ENCODE measurements at regions not wholly inside any gene's neighbourhood (a gene's known extent, or its start where the extent isn't known, plus 50 kb on each side); places are given as distances from the start of the nearest gene placed in this dataset.

GRCh38 chr10:31625566-31625965 is 303.1 kb downstream of the ARHGAP12 start:
- Histone ChIP-seq H3K4me1 (ENCODE audit: control insufficient read depth in 5 of 5, insufficient read depth in 5 of 5, low read length in 5 of 5) (peaks cover 0 to 21% (median 16%) of the 10 kb centered on the region in 5 donors), H3K36me3 (ENCODE audit: control insufficient read depth in 5 of 5, insufficient read depth in 5 of 5, low read length in 5 of 5) (no peaks in the 10 kb centered on the region), H3K27ac (ENCODE audit: low read depth, low read length) (no peak overlapping the region), H3K9me3 (ENCODE audit: control insufficient read depth in 5 of 5, low read length in 5 of 5) (peaks cover 0 to 5% (median 2%) of the 10 kb centered on the region in 5 donors), H3K4me3 (ENCODE audit: low read depth in 1 of 5, low read length in 5 of 5) (no peak overlapping the region), H3K9ac (ENCODE audit: low read length in 5 of 5) (no peak overlapping the region), H3K27me3 (ENCODE audit: control insufficient read depth in 5 of 5, insufficient read depth in 4 of 5, low read length in 5 of 5) (no peaks in the 10 kb centered on the region)

GRCh38 chr10:31624611-31625010 is 304.0 kb downstream of the ARHGAP12 start:
- no peaks in the 10 kb centered on the region for H3K27me3 ChIP-seq (ENCODE audit: control insufficient read depth in 5 of 5, insufficient read depth in 4 of 5, low read length in 5 of 5)
- peaks cover 2 to 31% (median 25%) of the 10 kb centered on the region in 5 donors for H3K4me1 ChIP-seq (ENCODE audit: control insufficient read depth in 5 of 5, insufficient read depth in 5 of 5, low read length in 5 of 5)
- no peak overlapping the region for H3K4me3 ChIP-seq (ENCODE audit: low read depth in 1 of 5, low read length in 5 of 5)
- H3K27ac ChIP-seq (ENCODE audit: low read depth, low read length), result no peak overlapping the region
- no peaks in the 10 kb centered on the region for H3K36me3 ChIP-seq (ENCODE audit: control insufficient read depth in 5 of 5, insufficient read depth in 5 of 5, low read length in 5 of 5)
- no peak overlapping the region for H3K9ac ChIP-seq (ENCODE audit: low read length in 5 of 5)
- peaks cover 0 to 5% (median 2%) of the 10 kb centered on the region in 5 donors for H3K9me3 ChIP-seq (ENCODE audit: control insufficient read depth in 5 of 5, low read length in 5 of 5)

GRCh38 chr10:31623947-31624346 is 304.7 kb downstream of the ARHGAP12 start:
- Histone ChIP-seq H3K27ac (ENCODE audit: low read depth, low read length) (peak overlapping the region; percentile 45), H3K4me3 (ENCODE audit: low read depth in 1 of 5, low read length in 5 of 5) (no peak overlapping the region), H3K9me3 (ENCODE audit: control insufficient read depth in 5 of 5, low read length in 5 of 5) (peaks cover 0 to 5% (median 2%) of the 10 kb centered on the region in 5 donors), H3K27me3 (ENCODE audit: control insufficient read depth in 5 of 5, insufficient read depth in 4 of 5, low read length in 5 of 5) (no peaks in the 10 kb centered on the region), H3K9ac (ENCODE audit: low read length in 5 of 5) (no peak overlapping the region), H3K4me1 (ENCODE audit: control insufficient read depth in 5 of 5, insufficient read depth in 5 of 5, low read length in 5 of 5) (peaks cover 8 to 38% (median 32%) of the 10 kb centered on the region in 5 donors), H3K36me3 (ENCODE audit: control insufficient read depth in 5 of 5, insufficient read depth in 5 of 5, low read length in 5 of 5) (no peaks in the 10 kb centered on the region)

- H3K4me1 ChIP-seq (ENCODE audit: control insufficient read depth in 5 of 5, insufficient read depth in 5 of 5, low read length in 5 of 5), result peaks cover 8 to 42% (median 37%) of the 10 kb centered on the region in 5 donors
- H3K9ac ChIP-seq (ENCODE audit: low read length in 5 of 5), result no peak overlapping the region
- H3K27me3 ChIP-seq (ENCODE audit: control insufficient read depth in 5 of 5, insufficient read depth in 4 of 5, low read length in 5 of 5), result no peaks in the 10 kb centered on the region
- peaks cover 0 to 5% (median 2%) of the 10 kb centered on the region in 5 donors for H3K9me3 ChIP-seq (ENCODE audit: control insufficient read depth in 5 of 5, low read length in 5 of 5)
- no peaks in the 10 kb centered on the region for H3K36me3 ChIP-seq (ENCODE audit: control insufficient read depth in 5 of 5, insufficient read depth in 5 of 5, low read length in 5 of 5)
- peak overlapping the region; percentile 45 for H3K27ac ChIP-seq (ENCODE audit: low read depth, low read length)
- H3K4me3 ChIP-seq (ENCODE audit: low read depth in 1 of 5, low read length in 5 of 5), result no peak overlapping the region
Measured at GRCh38 chr10:31623466-31623865, 304.4 kb downstream of the ZEB1 start.

GRCh38 chr10:31622978-31623377 is 304.0 kb downstream of the ZEB1 start:
- peaks cover 0 to 5% (median 2%) of the 10 kb centered on the region in 5 donors for H3K9me3 ChIP-seq (ENCODE audit: control insufficient read depth in 5 of 5, low read length in 5 of 5)
- no peak overlapping the region for H3K4me3 ChIP-seq (ENCODE audit: low read depth in 1 of 5, low read length in 5 of 5)
- H3K36me3 ChIP-seq (ENCODE audit: control insufficient read depth in 5 of 5, insufficient read depth in 5 of 5, low read length in 5 of 5), result no peaks in the 10 kb centered on the region
- peak overlapping the region; percentile 45 for H3K27ac ChIP-seq (ENCODE audit: low read depth, low read length)
- H3K9ac ChIP-seq (ENCODE audit: low read length in 5 of 5), result no peak overlapping the region
- H3K4me1 ChIP-seq (ENCODE audit: control insufficient read depth in 5 of 5, insufficient read depth in 5 of 5, low read length in 5 of 5), result peaks cover 8 to 47% (median 42%) of the 10 kb centered on the region in 5 donors
- no peaks in the 10 kb centered on the region for H3K27me3 ChIP-seq (ENCODE audit: control insufficient read depth in 5 of 5, insufficient read depth in 4 of 5, low read length in 5 of 5)

GRCh38 chr10:31621733-31622132 is 302.7 kb downstream of the ZEB1 start:
- Histone ChIP-seq H3K9me3 (ENCODE audit: control insufficient read depth in 5 of 5, low read length in 5 of 5) (peaks cover 0 to 5% (median 2%) of the 10 kb centered on the region in 5 donors), H3K27ac (ENCODE audit: low read depth, low read length) (no peak overlapping the region), H3K36me3 (ENCODE audit: control insufficient read depth in 5 of 5, insufficient read depth in 5 of 5, low read length in 5 of 5) (no peaks in the 10 kb centered on the region), H3K9ac (ENCODE audit: low read length in 5 of 5) (no peak overlapping the region), H3K4me1 (ENCODE audit: control insufficient read depth in 5 of 5, insufficient read depth in 5 of 5, low read length in 5 of 5) (peaks cover 8 to 50% (median 42%) of the 10 kb centered on the region in 5 donors), H3K27me3 (ENCODE audit: control insufficient read depth in 5 of 5, insufficient read depth in 4 of 5, low read length in 5 of 5) (no peaks in the 10 kb centered on the region), H3K4me3 (ENCODE audit: low read depth in 1 of 5, low read length in 5 of 5) (no peak overlapping the region)

- Histone ChIP-seq H3K36me3 (ENCODE audit: control insufficient read depth in 5 of 5, insufficient read depth in 5 of 5, low read length in 5 of 5) (no peaks in the 10 kb centered on the region), H3K4me1 (ENCODE audit: control insufficient read depth in 5 of 5, insufficient read depth in 5 of 5, low read length in 5 of 5) (peaks cover 8 to 51% (median 42%) of the 10 kb centered on the region in 5 donors), H3K27ac (ENCODE audit: low read depth, low read length) (peak overlapping the region; percentile 1), H3K27me3 (ENCODE audit: control insufficient read depth in 5 of 5, insufficient read depth in 4 of 5, low read length in 5 of 5) (no peaks in the 10 kb centered on the region), H3K9ac (ENCODE audit: low read length in 5 of 5) (no peak overlapping the region), H3K4me3 (ENCODE audit: low read depth in 1 of 5, low read length in 5 of 5) (peak overlapping the region in 2 of 5 donors; percentile 19 to 26), H3K9me3 (ENCODE audit: control insufficient read depth in 5 of 5, low read length in 5 of 5) (no peaks in the 10 kb centered on the region)
Measured at GRCh38 chr10:31620226-31621151, 301.5 kb downstream of the ZEB1 start.

- no peaks in the 10 kb centered on the region for H3K36me3 ChIP-seq (ENCODE audit: control insufficient read depth in 5 of 5, insufficient read depth in 5 of 5, low read length in 5 of 5)
- H3K9me3 ChIP-seq (ENCODE audit: control insufficient read depth in 5 of 5, low read length in 5 of 5), result no peaks in the 10 kb centered on the region
- peak overlapping the region; percentile 20 for H3K27ac ChIP-seq (ENCODE audit: low read depth, low read length)
- H3K9ac ChIP-seq (ENCODE audit: low read length in 5 of 5), result no peak overlapping the region
- peak overlapping the region in 2 of 5 donors; percentile 19 to 26 for H3K4me3 ChIP-seq (ENCODE audit: low read depth in 1 of 5, low read length in 5 of 5)
- H3K27me3 ChIP-seq (ENCODE audit: control insufficient read depth in 5 of 5, insufficient read depth in 4 of 5, low read length in 5 of 5), result no peaks in the 10 kb centered on the region
- peaks cover 8 to 51% (median 39%) of the 10 kb centered on the region in 5 donors for H3K4me1 ChIP-seq (ENCODE audit: control insufficient read depth in 5 of 5, insufficient read depth in 5 of 5, low read length in 5 of 5)
Measured at GRCh38 chr10:31619531-31620061, 300.6 kb downstream of the ZEB1 start.

- Histone ChIP-seq H3K36me3 (ENCODE audit: control insufficient read depth in 5 of 5, insufficient read depth in 5 of 5, low read length in 5 of 5) (no peaks in the 10 kb centered on the region), H3K4me1 (ENCODE audit: control insufficient read depth in 5 of 5, insufficient read depth in 5 of 5, low read length in 5 of 5) (peaks cover 8 to 51% (median 39%) of the 10 kb centered on the region in 5 donors), H3K9ac (ENCODE audit: low read length in 5 of 5) (no peak overlapping the region), H3K27me3 (ENCODE audit: control insufficient read depth in 5 of 5, insufficient read depth in 4 of 5, low read length in 5 of 5) (no peaks in the 10 kb centered on the region), H3K27ac (ENCODE audit: low read depth, low read length) (peak overlapping the region; percentile 21), H3K4me3 (ENCODE audit: low read depth in 1 of 5, low read length in 5 of 5) (no peak overlapping the region), H3K9me3 (ENCODE audit: control insufficient read depth in 5 of 5, low read length in 5 of 5) (no peaks in the 10 kb centered on the region)
Measured at GRCh38 chr10:31618541-31619291, 299.7 kb downstream of the ZEB1 start.
